Activated CD8-positive, alpha-beta memory T cell treated with anti-CD3 and anti-CD28 coated beads for 36 hours (primary cell): ENCODE measurements at regions not wholly inside any gene's neighbourhood (a gene's known extent, or its start where the extent isn't known, plus 50 kb on each side); places are given as distances from the start of the nearest gene placed in this dataset.
"Not testable (repeated sequence)": the region's sequence is repeated elsewhere in the genome, so short reads cannot be mapped to it uniquely, and the experiment has no call there.

ENCODE experiments used
- CTCF ChIA-PET: fragments of 350-600 bp; sonication (Branson Sonifier 250); formaldehyde crosslinking; loops from one replicate; lab custom pipeline; 2021; ENCODE audit warnings: antibody characterized with exemption; lab: Charles Lee
- POLR2A ChIA-PET: fragments of 350-600 bp; sonication (Branson Sonifier 250); formaldehyde crosslinking; loops from one replicate; lab custom pipeline; 2021; ENCODE audit warnings: antibody characterized with exemption; lab: Charles Lee

GRCh38 chrX:121381915-121382314 is 334.5 kb downstream of the GLUD2 start:
- POLR2A ChIA-PET, CTCF ChIA-PET: not testable (repeated sequence)

- POLR2A ChIA-PET, result no interaction called here
These were observed 342.7 kb downstream of the GLUD2 start for GRCh38 chrX:121389976-121390714.

GRCh38 chrX:121405826-121406225 is 358.4 kb downstream of the GLUD2 start:
- CTCF ChIA-PET, result no interaction called here
- POLR2A ChIA-PET, result no interaction called here

More at GRCh38 chrX:121389976-121390714, 342.7 kb downstream of the GLUD2 start:
- CTCF ChIA-PET, result no interaction called here

- CTCF ChIA-PET, result no interaction called here
These were observed 360.2 kb downstream of the GLUD2 start for GRCh38 chrX:121407627-121408026.

GRCh38 chrX:121431514-121431913 is 384.1 kb downstream of the GLUD2 start:
- POLR2A ChIA-PET, CTCF ChIA-PET: not testable (repeated sequence)

More at GRCh38 chrX:121407627-121408026, 360.2 kb downstream of the GLUD2 start:
- POLR2A ChIA-PET, result no interaction called here

- CTCF ChIA-PET, result no interaction called here
- POLR2A ChIA-PET, result no interaction called here
These were observed 385.9 kb downstream of the GLUD2 start for GRCh38 chrX:121433289-121433688.

- POLR2A ChIA-PET, CTCF ChIA-PET: not testable (repeated sequence)
These were observed 390.3 kb downstream of the GLUD2 start for GRCh38 chrX:121437666-121438065.

GRCh38 chrX:121455890-121456289 is 408.5 kb downstream of the GLUD2 start:
- POLR2A ChIA-PET, result no interaction called here
- CTCF ChIA-PET, result no interaction called here

GRCh38 chrX:121456315-121456714 is 408.9 kb downstream of the GLUD2 start:
- POLR2A ChIA-PET, result no interaction called here
- CTCF ChIA-PET, result no interaction called here

- POLR2A ChIA-PET, result no interaction called here
- CTCF ChIA-PET, result no interaction called here
These were observed 409.7 kb downstream of the GLUD2 start for GRCh38 chrX:121457096-121457495.

- CTCF ChIA-PET, result no interaction called here
- POLR2A ChIA-PET, result no interaction called here
These were observed 432.0 kb downstream of the GLUD2 start for GRCh38 chrX:121479406-121479805.

GRCh38 chrX:121496966-121497365 is 449.6 kb downstream of the GLUD2 start:
- ChIA-PET POLR2A (no interaction called here), CTCF (no interaction called here)

- CTCF ChIA-PET, result no interaction called here
- POLR2A ChIA-PET, result no interaction called here
These were observed 456.7 kb downstream of the GLUD2 start for GRCh38 chrX:121504153-121504552.

- POLR2A ChIA-PET, result no interaction called here
- CTCF ChIA-PET, result no interaction called here
These were observed 498.9 kb downstream of the GLUD2 start for GRCh38 chrX:121546317-121546716.

- CTCF ChIA-PET, result no interaction called here
These were observed 511.5 kb downstream of the GLUD2 start for GRCh38 chrX:121558886-121559285.

GRCh38 chrX:121562616-121563015 is 515.2 kb downstream of the GLUD2 start:
- ChIA-PET CTCF (no interaction called here), POLR2A (no interaction called here)

More at GRCh38 chrX:121558886-121559285, 511.5 kb downstream of the GLUD2 start:
- POLR2A ChIA-PET, result no interaction called here

- POLR2A ChIA-PET, result no interaction called here
- CTCF ChIA-PET, result no interaction called here
These were observed 522.2 kb downstream of the GLUD2 start for GRCh38 chrX:121569609-121570008.

GRCh38 chrX:121570072-121570841 is 522.8 kb downstream of the GLUD2 start:
- ChIA-PET POLR2A (no interaction called here), CTCF (no interaction called here)

GRCh38 chrX:121571333-121571732 is 523.9 kb downstream of the GLUD2 start:
- ChIA-PET POLR2A (no interaction called here), CTCF (no interaction called here)

GRCh38 chrX:121574384-121574783 is 527.0 kb downstream of the GLUD2 start:
- CTCF ChIA-PET, POLR2A ChIA-PET: not testable (repeated sequence)
